GM19397 (cell line): ENCODE measurements at regions not wholly inside any gene's neighbourhood (a gene's known extent, or its start where the extent isn't known, plus 50 kb on each side); places are given as distances from the start of the nearest gene placed in this dataset.

Experiments
- ATAC-seq: cut with Tn5 transposase; IDR thresholded peaks from one replicate; pipeline ENCODE4 v1.9.1; 2021; ENCODE audit warnings: mild to moderate bottlenecking, moderate library complexity; ENCODE audit not compliant: unreplicated experiment

GRCh38 chr3:144286235-144286910, 314.8 kb downstream of the DIPK2A start:
- ATAC-seq, result no peak

GRCh38 chr3:144287001-144287400, 315.4 kb downstream of the DIPK2A start:
- ATAC-seq, result no peak

- ATAC-seq, result no peak
Observed at GRCh38 chr3:144289057-144289456, 317.4 kb downstream of the DIPK2A start.

GRCh38 chr3:144294659-144295538, 323.3 kb downstream of the DIPK2A start:
- no peak for ATAC-seq

- ATAC-seq, result no peak
Observed at GRCh38 chr3:144295613-144296012, 324.0 kb downstream of the DIPK2A start.

GRCh38 chr3:144296808-144297207, 325.2 kb downstream of the DIPK2A start:
- ATAC-seq, result no peak

GRCh38 chr3:144301863-144302262, 330.2 kb downstream of the DIPK2A start:
- ATAC-seq, result no peak

GRCh38 chr3:144307951-144308350, 336.3 kb downstream of the DIPK2A start:
- ATAC-seq, result no peak

GRCh38 chr3:144308396-144308795, 336.8 kb downstream of the DIPK2A start:
- ATAC-seq, result no peak

GRCh38 chr3:144312702-144313101, 341.1 kb downstream of the DIPK2A start:
- no peak for ATAC-seq

- ATAC-seq, result no peak
Observed at GRCh38 chr3:144314946-144315345, 343.3 kb downstream of the DIPK2A start.

- ATAC-seq, result no peak
Observed at GRCh38 chr3:144317961-144318360, 346.3 kb downstream of the DIPK2A start.

GRCh38 chr3:144324076-144324475, 352.5 kb downstream of the DIPK2A start:
- ATAC-seq, result no peak

GRCh38 chr3:144332868-144333267, 361.2 kb downstream of the DIPK2A start:
- ATAC-seq, result no peak

GRCh38 chr3:144341471-144341870, 369.8 kb downstream of the DIPK2A start:
- ATAC-seq, result no peak

GRCh38 chr3:144343343-144343742, 371.7 kb downstream of the DIPK2A start:
- no peak for ATAC-seq

- ATAC-seq, result no peak
Observed at GRCh38 chr3:144343777-144344176, 372.2 kb downstream of the DIPK2A start.

- ATAC-seq, result no peak
Observed at GRCh38 chr3:144344925-144345548, 373.4 kb downstream of the DIPK2A start.

- no peak for ATAC-seq
Observed at GRCh38 chr3:144350125-144350524, 378.5 kb downstream of the DIPK2A start.

GRCh38 chr3:144351011-144351410, 379.4 kb downstream of the DIPK2A start:
- ATAC-seq, result no peak

GRCh38 chr3:144351773-144352365, 380.2 kb downstream of the DIPK2A start:
- ATAC-seq, result no peak
